ENCODE measurements at regions not wholly inside any gene's neighbourhood (a gene's known extent, or its start where the extent isn't known, plus 50 kb on each side); places are given as distances from the start of the nearest gene placed in this dataset.

GRCh38 chr2:189234991-189235390 is 55.4 kb upstream of the COL5A2 start:
- H3K4me2 ChIP-seq (ENCODE audit: low read depth, low read length), result no peak overlapping the region
- ChIA-PET POLR2A (ENCODE audit: unreplicated experiment) (no interaction called here), CTCF (no interaction called here)
- no peak overlapping the region for H4K8ac ChIP-seq (ENCODE audit: low read depth in 2 of 2, low read length in 2 of 2)
- intact Hi-C loops (cut with micrococcal nuclease), result no loop called here
- H3K14ac ChIP-seq (replicated peaks; ENCODE audit: low read depth, low read length), result no peak overlapping the region
- in situ Hi-C loops (cut with MboI; ENCODE audit: low sequenced_read_pairs), result no loop called here
- no peak overlapping the region for H3K23ac ChIP-seq (ENCODE audit: low read depth, low read length)
- H2AK5ac ChIP-seq (ENCODE audit: low read depth, low read length), result no peak overlapping the region
- H3K56ac ChIP-seq (ENCODE audit: extremely low read depth, insufficient read depth, low read length), result no peak overlapping the region
- H4K5ac ChIP-seq (ENCODE audit: low read depth, low read length), result no peak overlapping the region
- no peaks in the 10 kb centered on the region for H4K20me1 ChIP-seq (ENCODE audit: insufficient read depth, low read length)
- no peak overlapping the region for H3K4me3 ChIP-seq (ENCODE audit: insufficient read depth, low read depth, low read length)
- no peak overlapping the region for H2BK5ac ChIP-seq (ENCODE audit: low read depth, low read length, poor library complexity, severe bottlenecking)
- no peak overlapping the region for H2BK120ac ChIP-seq (ENCODE audit: low read depth, low read length)
- H3K9me1 ChIP-seq (ENCODE audit: insufficient read depth, low read length), result no peaks in the 10 kb centered on the region
- no peak overlapping the region for H3K18ac ChIP-seq (ENCODE audit: low read depth, low read length)
- H4K91ac ChIP-seq (ENCODE audit: insufficient read depth, low read depth, low read length), result no peak overlapping the region
- no peaks in the 10 kb centered on the region for H3K27me3 ChIP-seq (ENCODE audit: control insufficient read depth, insufficient read depth, low read length)
- no peaks in the 10 kb centered on the region; the same call in 1 of the 2 replicates for H3K4me1 ChIP-seq (ENCODE audit: control insufficient read depth, insufficient read depth, low read length)
- H2BK15ac ChIP-seq (ENCODE audit: low read depth, low read length), result no peak overlapping the region
- peak; percentile 43 for DNase-seq
- H2AFZ ChIP-seq (replicated peaks; ENCODE audit: low read length, poor library complexity), result no peak overlapping the region
- no peak overlapping the region for H3K4ac ChIP-seq (ENCODE audit: low read depth, low read length)
- dilution Hi-C loops (cut with HindIII; ENCODE audit: low sequenced_read_pairs, unreplicated experiment), result no loop called here
- no peak overlapping the region for H2BK20ac ChIP-seq (ENCODE audit: low read depth, low read length)
- no peaks in the 10 kb centered on the region for H3K79me1 ChIP-seq (ENCODE audit: low read depth in 1 of 2, low read length in 2 of 2)
- no peaks in the 10 kb centered on the region for H3K36me3 ChIP-seq (ENCODE audit: control insufficient read depth, insufficient read depth, low read length)
- no peak overlapping the region for H2AK9ac ChIP-seq (replicated peaks; ENCODE audit: low read depth, low read length, poor library complexity)
- H3K27ac ChIP-seq (ENCODE audit: insufficient read depth, low read length), result no peak overlapping the region
- no TSS peak for BruUV-seq (replicated peaks)
- peak; percentile 78 for ATAC-seq (ENCODE audit: low read depth)
- no peaks in the 10 kb centered on the region for H3K9me3 ChIP-seq (ENCODE audit: control insufficient read depth, insufficient read depth, low read length)
- TF ChIP-seq NFE2L2 (IDR thresholded peaks at IDR 0.05; ENCODE audit: low read depth, low read length) (no peak), FOS (IDR thresholded peaks at IDR 0.05; ENCODE audit: low read depth, low read length) (no peak), MAZ (IDR thresholded peaks at IDR 0.05; ENCODE audit: borderline replicate concordance, low read depth, low read length) (no peak), CEBPB (IDR thresholded peaks at IDR 0.05; ENCODE audit: low read depth, low read length) (no peak), RAD21 (IDR thresholded peaks at IDR 0.05; ENCODE audit: low read length) (no peak), ELK1 (IDR thresholded peaks at IDR 0.05; ENCODE audit: borderline replicate concordance, low read depth, low read length) (no peak), CHD1 (IDR thresholded peaks at IDR 0.05; ENCODE audit: low read depth, low read length) (no peak), SMC3 (IDR thresholded peaks at IDR 0.05; ENCODE audit: low read depth, low read length) (no peak), POLR2A (IDR thresholded peaks at IDR 0.05; ENCODE audit: low read depth, low read length) (no peak), MXI1 (IDR thresholded peaks at IDR 0.05; ENCODE audit: borderline replicate concordance, low read depth, low read length) (no peak)
- no peak overlapping the region for H3K9ac ChIP-seq (ENCODE audit: low read depth, low read length)

Data from IMR-90 (cell line).